Mesenchymal stem cell (in vitro differentiated cells and primary cell): ENCODE measurements at regions not wholly inside any gene's neighbourhood (a gene's known extent, or its start where the extent isn't known, plus 50 kb on each side); places are given as distances from the start of the nearest gene placed in this dataset.

Experiments used
- DNase-seq: peaks from one replicate; pipeline ENCODE4 v3.0.0-alpha.2; 2013
- H2AFZ ChIP-seq: one replicate; pipeline ENCODE4 v1.6.1; 2013; ENCODE audit warnings: low read depth, mild to moderate bottlenecking, control low read depth, inconsistent platforms, low read length, moderate library complexity
- H2AK5ac ChIP-seq: 2 replicates; pipeline ENCODE4 v1.6.1; 2013; ENCODE audit warnings: low read length, moderate library complexity, mild to moderate bottlenecking, inconsistent platforms; ENCODE audit not compliant: severe bottlenecking
- H2BK120ac ChIP-seq: one replicate; pipeline ENCODE4 v1.6.1; 2013; ENCODE audit warnings: low read depth, mild to moderate bottlenecking, inconsistent platforms, low read length, moderate library complexity
- H2BK12ac ChIP-seq, 2 experiments: one replicate each; pipeline ENCODE4 v1.6.1; 2013; ENCODE audit warnings: inconsistent platforms in 2 of 2, low read length in 2 of 2, mild to moderate bottlenecking in 2 of 2, moderate library complexity in 2 of 2, control low read depth in 1 of 2
- H2BK15ac ChIP-seq: one replicate; pipeline ENCODE4 v1.6.1; 2013; ENCODE audit warnings: mild to moderate bottlenecking, low read depth, inconsistent platforms; ENCODE audit not compliant: poor library complexity, severe bottlenecking
- H2BK5ac ChIP-seq: 2 replicates; pipeline ENCODE4 v1.6.1; 2013; ENCODE audit warnings: low read depth, mild to moderate bottlenecking, low read length, control low read depth, inconsistent platforms; ENCODE audit not compliant: poor library complexity, severe bottlenecking
- H3K14ac ChIP-seq, 2 experiments: one replicate each; pipeline ENCODE4 v1.6.1; 2013; ENCODE audit warnings: inconsistent platforms in 2 of 2, low read length in 2 of 2, control low read depth in 1 of 2, mild to moderate bottlenecking in 1 of 2, moderate library complexity in 1 of 2
- H3K18ac ChIP-seq, 2 experiments: one replicate each; pipeline ENCODE4 v1.6.1; 2013; ENCODE audit warnings: inconsistent platforms in 2 of 2, low read length in 2 of 2, control low read depth in 1 of 2, low read depth in 1 of 2, mild to moderate bottlenecking in 1 of 2
- H3K23ac ChIP-seq, 2 experiments: one replicate each; pipeline ENCODE4 v1.6.1; 2013; ENCODE audit warnings: inconsistent platforms in 2 of 2, low read length in 2 of 2, mild to moderate bottlenecking in 2 of 2, moderate library complexity in 2 of 2, control low read depth in 1 of 2
- H3K27ac ChIP-seq: 2 replicates; pipeline ENCODE4 v1.5.1; 2013; ENCODE audit warnings: mild to moderate bottlenecking, moderate library complexity, low read length, control low read depth, inconsistent platforms; ENCODE audit not compliant: poor library complexity, severe bottlenecking
- H3K27me3 ChIP-seq, 2 experiments: 2 replicates each; pipeline versions ENCODE4 v1.6.1 to v1.7.0; 2013; ENCODE audit warnings: low read length in 2 of 2, mild to moderate bottlenecking in 2 of 2, moderate library complexity in 2 of 2, control low read depth in 1 of 2, inconsistent platforms in 1 of 2; ENCODE audit not compliant: control insufficient read depth in 1 of 2, insufficient read depth in 1 of 2
- H3K36me3 ChIP-seq, 2 experiments: 2 replicates each; pipeline versions ENCODE4 v1.6.1 to v1.7.0; 2013; ENCODE audit warnings: low read length in 2 of 2, control low read depth in 1 of 2, inconsistent platforms in 1 of 2, low read depth in 1 of 2, mild to moderate bottlenecking in 1 of 2; ENCODE audit not compliant: insufficient read depth in 2 of 2, control insufficient read depth in 1 of 2
- H3K4ac ChIP-seq, 2 experiments: one replicate each; pipeline ENCODE4 v1.6.1; 2013; ENCODE audit warnings: inconsistent platforms in 2 of 2, low read length in 2 of 2, mild to moderate bottlenecking in 2 of 2, moderate library complexity in 2 of 2, control low read depth in 1 of 2, low read depth in 1 of 2
- H3K4me1 ChIP-seq: 2 replicates; pipeline ENCODE4 v1.6.1; 2013; ENCODE audit warnings: low read depth, low read length, control low read depth; ENCODE audit not compliant: control insufficient read depth, insufficient read depth
- H3K4me2 ChIP-seq: 2 replicates; pipeline ENCODE4 v1.6.1; 2013; ENCODE audit warnings: low read length, mild to moderate bottlenecking, inconsistent platforms; ENCODE audit not compliant: poor library complexity, severe bottlenecking
- H3K4me3 ChIP-seq, 2 experiments: 2 replicates each; pipeline versions ENCODE4 v1.5.1 to v1.7.0; 2013; ENCODE audit warnings: low read length in 2 of 2, mild to moderate bottlenecking in 2 of 2, control low read depth in 1 of 2, low read depth in 1 of 2; ENCODE audit not compliant: insufficient read depth in 1 of 2
- H3K79me1 ChIP-seq: replicated peaks from 2 replicates; pipeline ENCODE4 v1.6.1; 2013; ENCODE audit warnings: mild to moderate bottlenecking, control low read depth, low read length, inconsistent platforms; ENCODE audit not compliant: poor library complexity, severe bottlenecking
- H3K9ac ChIP-seq: 2 replicates; pipeline ENCODE4 v1.7.0; 2013; ENCODE audit warnings: mild to moderate bottlenecking, low read length, moderate library complexity
- H3K9me3 ChIP-seq: 2 replicates; pipeline ENCODE4 v1.7.0; 2013; ENCODE audit warnings: mild to moderate bottlenecking, low read length; ENCODE audit not compliant: control insufficient read depth
- H4K8ac ChIP-seq: one replicate; pipeline ENCODE4 v1.6.1; 2013; ENCODE audit warnings: inconsistent platforms, mild to moderate bottlenecking, low read length, moderate library complexity
- H4K91ac ChIP-seq: one replicate; pipeline ENCODE4 v1.6.1; 2013; ENCODE audit warnings: mild to moderate bottlenecking, low read length, inconsistent platforms
- WGBS: methylation state at CpG from one replicate; pipeline ENCODE4 v1.1.7; 2013; ENCODE audit warnings: mixed read lengths; 5-methylcytosine and 5-hydroxymethylcytosine counted together

DNA sequence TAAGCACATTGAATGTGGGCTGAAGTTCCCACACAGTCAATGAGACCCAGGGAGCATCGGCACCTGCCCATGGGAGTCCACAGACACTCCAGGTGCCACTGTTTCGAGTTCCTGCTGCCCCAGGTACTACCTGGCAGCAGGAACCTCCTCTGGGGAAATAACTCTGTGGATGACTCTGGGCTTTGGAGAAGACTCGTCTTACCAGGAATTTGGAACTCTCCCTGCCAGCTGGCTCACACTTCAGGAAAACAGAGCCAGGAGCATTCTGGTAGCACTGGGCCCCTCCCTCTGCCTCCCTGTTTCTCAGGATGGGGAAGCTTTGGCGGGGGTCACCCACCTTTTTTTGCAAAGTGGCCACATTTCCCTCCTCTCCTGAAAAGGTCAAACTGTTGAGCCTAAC lies 69.5 kb upstream of the MC3R start:
- H3K9me3 ChIP-seq, result no peaks in the 10 kb centered on the region
- H3K79me1 ChIP-seq, result no peaks in the 10 kb centered on the region
- H2BK15ac ChIP-seq, result no peak overlapping the region
- H3K4me2 ChIP-seq, result no peak overlapping the region
- H3K9ac ChIP-seq, result no peak overlapping the region
- no peak overlapping the region for H4K8ac ChIP-seq
- H2BK12ac ChIP-seq, result no peak overlapping the region
- no peak overlapping the region for H3K18ac ChIP-seq
- H3K4ac ChIP-seq, result no peak overlapping the region
- H3K36me3 ChIP-seq, result no peaks in the 10 kb centered on the region
- H4K91ac ChIP-seq, result no peak overlapping the region
- 54% methylated on average over 4 of the region's 4 CpGs for WGBS
- H2BK120ac ChIP-seq, result no peak overlapping the region
- no peak overlapping the region for H2AK5ac ChIP-seq
- H3K27me3 ChIP-seq, result no peaks in the 10 kb centered on the region
- H3K27ac ChIP-seq, result no peak overlapping the region
- H3K4me3 ChIP-seq, result no peak overlapping the region
- DNase-seq, result no peak
- H3K4me1 ChIP-seq, result no peaks in the 10 kb centered on the region
- H2BK5ac ChIP-seq, result no peak overlapping the region
- no peak overlapping the region for H3K14ac ChIP-seq
- no peak overlapping the region for H3K23ac ChIP-seq
- no peak overlapping the region for H2AFZ ChIP-seq

DNA sequence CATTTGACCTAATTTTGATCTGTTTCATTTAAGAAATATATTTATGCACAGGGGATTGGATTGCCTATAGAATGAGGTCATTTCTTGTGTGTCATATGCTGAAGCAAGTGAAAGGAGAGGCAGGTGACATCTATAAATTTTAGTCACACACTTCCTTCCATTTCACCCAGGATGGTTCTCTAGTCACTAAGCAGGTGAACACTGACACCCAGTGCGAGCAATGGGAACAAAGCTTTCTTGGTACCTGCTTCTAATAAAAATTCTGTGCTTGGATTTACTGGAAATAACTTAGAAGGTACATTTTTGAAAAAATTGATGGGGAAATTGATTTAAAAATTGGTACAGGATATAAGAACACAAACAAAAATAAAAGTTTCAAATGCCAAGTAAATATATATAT lies 66.9 kb upstream of the MC3R start:
- Histone ChIP-seq H4K91ac (no peak overlapping the region), H3K79me1 (no peaks in the 10 kb centered on the region), H3K18ac (no peak overlapping the region), H3K4me2 (no peak overlapping the region), H2AK5ac (no peak overlapping the region), H2BK5ac (no peak overlapping the region), H3K27me3 (no peaks in the 10 kb centered on the region), H3K4me1 (no peaks in the 10 kb centered on the region), H3K4ac (no peak overlapping the region), H3K14ac (no peak overlapping the region), H3K36me3 (no peaks in the 10 kb centered on the region), H3K23ac (no peak overlapping the region), H3K9ac (no peak overlapping the region), H4K8ac (no peak overlapping the region), H3K4me3 (no peak overlapping the region), H2BK12ac (no peak overlapping the region), H2BK120ac (no peak overlapping the region), H3K9me3 (no peaks in the 10 kb centered on the region), H2AFZ (no peak overlapping the region), H3K27ac (no peak overlapping the region), H2BK15ac (no peak overlapping the region)
- WGBS, result no CpG with 5 or more reads among the region's 1 CpG
- no peak for DNase-seq

DNA sequence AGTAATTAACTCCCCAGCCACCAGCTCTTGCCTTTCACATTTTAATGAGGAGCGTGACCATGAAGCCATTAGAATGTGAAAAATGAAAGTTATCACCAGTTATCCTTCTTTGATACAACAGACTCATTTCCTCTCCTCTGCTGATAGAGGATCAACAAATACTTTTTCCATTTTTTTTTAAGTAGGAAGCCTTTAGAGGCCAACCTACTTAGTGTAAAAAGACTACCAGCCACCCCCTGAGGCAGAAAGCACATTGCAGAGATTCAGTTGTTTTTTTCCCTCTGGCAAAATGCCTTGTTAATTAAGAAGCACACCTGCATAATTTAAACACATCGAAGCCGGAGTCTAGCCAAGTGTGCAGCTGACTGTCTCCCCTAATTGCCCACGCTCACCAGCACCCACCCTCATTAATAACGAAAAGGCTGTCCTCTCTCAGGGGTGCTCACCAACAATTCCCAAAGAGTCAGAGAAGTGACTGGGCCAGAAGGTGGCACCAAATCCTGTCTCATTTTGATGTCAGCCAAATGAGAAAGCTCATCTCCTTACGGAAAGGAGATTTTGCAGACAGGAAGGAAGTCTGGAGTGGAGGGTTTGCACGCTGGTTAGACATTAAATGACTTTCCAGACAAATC lies 60.9 kb upstream of the MC3R start:
- Histone ChIP-seq H3K14ac (no peak overlapping the region), H2AK5ac (no peak overlapping the region), H2BK5ac (no peak overlapping the region), H3K4ac (no peak overlapping the region), H3K36me3 (no peaks in the 10 kb centered on the region), H3K18ac (no peak overlapping the region), H2BK120ac (no peak overlapping the region), H3K4me2 (no peak overlapping the region), H2AFZ (no peak overlapping the region), H3K9me3 (no peaks in the 10 kb centered on the region), H3K27me3 (no peaks in the 10 kb centered on the region), H3K4me3 (no peak overlapping the region), H2BK15ac (no peak overlapping the region), H4K8ac (no peak overlapping the region), H3K9ac (no peak overlapping the region), H3K23ac (no peak overlapping the region), H2BK12ac (no peak overlapping the region), H3K79me1 (no peaks in the 10 kb centered on the region), H4K91ac (no peak overlapping the region), H3K4me1 (no peaks in the 10 kb centered on the region), H3K27ac (no peak overlapping the region)
- WGBS, result 68% methylated on average over 6 of the region's 7 CpGs
- no peak for DNase-seq

DNA sequence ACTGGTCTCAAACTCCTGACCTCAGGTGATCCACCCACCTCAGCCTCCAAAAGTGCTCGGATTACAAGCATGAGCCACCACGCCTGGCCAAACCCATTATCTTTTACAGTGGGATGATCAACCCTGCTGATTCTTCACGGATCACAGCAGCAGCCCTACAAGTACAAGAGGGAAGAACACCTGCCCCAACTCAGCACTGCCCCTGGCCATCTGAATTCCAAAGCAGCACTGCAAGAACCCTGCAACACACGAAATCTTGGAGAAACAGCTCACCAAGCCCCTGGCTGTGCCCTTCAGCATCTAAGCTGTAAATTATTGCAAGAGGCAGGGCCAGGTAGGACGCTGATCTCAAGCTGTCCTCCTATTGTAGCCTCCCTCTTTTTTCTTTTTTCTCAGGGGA lies 54.5 kb upstream of the MC3R start:
- WGBS, result 30% methylated on average over 5 of the region's 5 CpGs
- Histone ChIP-seq H3K4me1 (no peaks in the 10 kb centered on the region), H3K4ac (no peak overlapping the region), H3K9me3 (peaks cover 8% of the 10 kb centered on the region), H2AK5ac (no peak overlapping the region), H4K91ac (no peak overlapping the region), H3K4me2 (no peak overlapping the region), H3K4me3 (no peak overlapping the region), H3K27me3 (no peaks in the 10 kb centered on the region), H3K18ac (no peak overlapping the region), H2AFZ (no peak overlapping the region), H3K23ac (no peak overlapping the region), H3K36me3 (no peaks in the 10 kb centered on the region), H2BK15ac (no peak overlapping the region), H4K8ac (no peak overlapping the region), H3K27ac (no peak overlapping the region), H3K9ac (no peak overlapping the region), H2BK12ac (no peak overlapping the region), H3K14ac (no peak overlapping the region), H2BK5ac (no peak overlapping the region), H2BK120ac (no peak overlapping the region), H3K79me1 (no peaks in the 10 kb centered on the region)
- no peak for DNase-seq
